ENCODE measurements at regions not wholly inside any gene's neighbourhood (a gene's known extent, or its start where the extent isn't known, plus 50 kb on each side); places are given as distances from the start of the nearest gene placed in this dataset.

DNA sequence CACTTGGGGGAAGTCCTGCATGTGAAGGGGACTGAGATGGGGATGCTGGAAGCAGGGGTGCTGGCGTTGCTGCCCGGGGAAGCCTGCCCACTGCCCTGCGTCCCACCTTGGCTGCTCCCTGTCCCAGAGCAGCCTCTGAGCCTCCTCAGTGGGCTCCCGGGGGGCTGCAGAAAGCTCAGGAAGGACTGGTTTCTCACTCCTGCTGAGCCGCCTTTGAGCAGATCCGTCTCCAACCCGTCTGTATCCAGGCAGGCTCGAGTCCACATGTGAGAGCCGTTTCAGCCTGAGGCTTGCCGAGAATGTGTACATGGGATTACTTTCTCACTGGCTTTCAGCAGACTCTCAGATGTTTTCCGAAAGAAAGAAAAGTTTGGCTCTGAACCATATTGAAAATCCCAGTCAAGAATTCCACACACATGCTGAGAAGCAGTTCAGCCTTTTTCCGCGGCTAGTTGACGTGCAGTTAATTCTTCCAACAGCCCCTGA is 95.3 kb upstream of the COL5A1 start:
- peak overlapping the region; percentile 67; the same call in 1 of the 2 replicates for H3K14ac ChIP-seq (replicated peaks; ENCODE audit: low read depth, low read length)
- BruUV-seq (replicated peaks), result no TSS peak
- no peak overlapping the region for H3K23ac ChIP-seq (ENCODE audit: low read depth, low read length)
- 21% methylated on average over 5 of the region's 14 CpGs; no CpG with 5 or more reads in 1 of the 2 experiments for WGBS, 2 experiments (ENCODE audit: extremely low coverage in 2 of 2, insufficient read length in 1 of 2)
- H4K8ac ChIP-seq (ENCODE audit: low read depth in 2 of 2, low read length in 2 of 2), result peak overlapping the region in 1 of 2 experiments; percentile 69; a peak in 1 of 4 replicates
- no peak overlapping the region for H3K56ac ChIP-seq (ENCODE audit: extremely low read depth, insufficient read depth, low read length)
- ATAC-seq (ENCODE audit: low read depth), result peak; percentile 22; the same call in 1 of the 2 replicates
- H3K4me2 ChIP-seq (ENCODE audit: low read depth, low read length), result no peak overlapping the region
- H3K9ac ChIP-seq (ENCODE audit: low read depth, low read length), result no peak overlapping the region
- CTCF ChIA-PET, result no interaction called here
- dilution Hi-C loops (cut with HindIII; ENCODE audit: low sequenced_read_pairs, unreplicated experiment) (no loop called here), intact Hi-C loops (cut with micrococcal nuclease) (no loop called here), in situ Hi-C loops (cut with MboI; ENCODE audit: low sequenced_read_pairs) (no loop called here)
- POLR2A ChIA-PET (ENCODE audit: unreplicated experiment), result no interaction called here
- H3K9me1 ChIP-seq (ENCODE audit: insufficient read depth, low read length), result peaks cover 5% of the 10 kb centered on the region; the same call in 1 of the 2 replicates
- peak overlapping the region; percentile 96 for H2BK120ac ChIP-seq (ENCODE audit: low read depth, low read length)
- H3K27ac ChIP-seq (ENCODE audit: insufficient read depth, low read length), result no peak overlapping the region; the same call in 1 of the 2 replicates
- peak overlapping the region; percentile 69 for H2AK9ac ChIP-seq (replicated peaks; ENCODE audit: low read depth, low read length, poor library complexity)
- H2BK5ac ChIP-seq (ENCODE audit: low read depth, low read length, poor library complexity, severe bottlenecking), result no peak overlapping the region
- H3K4ac ChIP-seq (ENCODE audit: low read depth, low read length), result peak overlapping the region; percentile 82
- H2AFZ ChIP-seq (replicated peaks; ENCODE audit: low read length, poor library complexity), result peak overlapping the region; percentile 82
- TF ChIP-seq USF2 (IDR thresholded peaks at IDR 0.05; ENCODE audit: low read depth, low read length) (no peak), CTCF (conservative IDR thresholded peaks at IDR 0.05; ENCODE audit: low read depth, low read length) (no peak), RCOR1 (IDR thresholded peaks at IDR 0.05; ENCODE audit: insufficient replicate concordance, low read length) (no peak), ELK1 (IDR thresholded peaks at IDR 0.05; ENCODE audit: borderline replicate concordance, low read depth, low read length) (no peak), RFX5 (IDR thresholded peaks at IDR 0.05; ENCODE audit: low read depth, low read length) (no peak), FOS (IDR thresholded peaks at IDR 0.05; ENCODE audit: low read depth, low read length) (no peak), CHD1 (IDR thresholded peaks at IDR 0.05; ENCODE audit: low read depth, low read length) (no peak), MAFK (IDR thresholded peaks at IDR 0.05; ENCODE audit: low read depth, low read length) (no peak), CEBPB (IDR thresholded peaks at IDR 0.05; ENCODE audit: low read depth, low read length) (no peak)
- peak overlapping the region; percentile 69 for H2BK20ac ChIP-seq (ENCODE audit: low read depth, low read length)
- peak overlapping the region; percentile 20; the same call in 1 of the 2 replicates for H3K18ac ChIP-seq (ENCODE audit: low read depth, low read length)
- H3K36me3 ChIP-seq (ENCODE audit: control insufficient read depth, insufficient read depth, low read length), result no peaks in the 10 kb centered on the region
- H3K4me3 ChIP-seq (ENCODE audit: insufficient read depth, low read depth, low read length), result no peak overlapping the region
- DNase-seq, result peak; percentile 26
- H3K9me3 ChIP-seq (ENCODE audit: control insufficient read depth, insufficient read depth, low read length), result no peaks in the 10 kb centered on the region
- no peaks in the 10 kb centered on the region for H3K27me3 ChIP-seq (ENCODE audit: control insufficient read depth, insufficient read depth, low read length)
- no peaks in the 10 kb centered on the region for H4K20me1 ChIP-seq (ENCODE audit: insufficient read depth, low read length)
- no peaks in the 10 kb centered on the region for H3K79me1 ChIP-seq (ENCODE audit: low read depth in 1 of 2, low read length in 2 of 2)
- peak overlapping the region; percentile 73 for H4K91ac ChIP-seq (ENCODE audit: insufficient read depth, low read depth, low read length)
- H4K5ac ChIP-seq (ENCODE audit: low read depth, low read length), result peak overlapping the region; percentile 30; the same call in 1 of the 2 replicates
- H3K4me1 ChIP-seq (ENCODE audit: control insufficient read depth, insufficient read depth, low read length), result peaks cover 16% of the 10 kb centered on the region
- peak overlapping the region; percentile 97 for H2AK5ac ChIP-seq (ENCODE audit: low read depth, low read length)
- H2BK15ac ChIP-seq (ENCODE audit: low read depth, low read length), result peak overlapping the region; percentile 76; the same call in 2 of the 3 replicates

Data from IMR-90 (cell line).